ENCODE measurements at regions not wholly inside any gene's neighbourhood (a gene's known extent, or its start where the extent isn't known, plus 50 kb on each side); places are given as distances from the start of the nearest gene placed in this dataset.

- H3K9me3 ChIP-seq, result no peaks in the 10 kb centered on the region
- H3K4me1 ChIP-seq, result no peaks in the 10 kb centered on the region
- DNase-seq, result no peak
- TF ChIP-seq CTCF (IDR thresholded peaks at IDR 0.05; ENCODE audit: low read depth, low read length), result no peak
- no peak overlapping the region for H3K4me3 ChIP-seq (ENCODE audit: low read depth, low read length)
- no peaks in the 10 kb centered on the region for H3K27me3 ChIP-seq
- no peaks in the 10 kb centered on the region for H3K36me3 ChIP-seq
Observed at GRCh38 chr2:53021292-53021691, 746.3 kb upstream of the CHAC2 start.

- DNase-seq, result no peak
- Histone ChIP-seq H3K36me3 (no peaks in the 10 kb centered on the region), H3K4me3 (ENCODE audit: low read depth, low read length) (no peak overlapping the region), H3K4me1 (no peaks in the 10 kb centered on the region), H3K27me3 (no peaks in the 10 kb centered on the region), H3K9me3 (no peaks in the 10 kb centered on the region)
- TF ChIP-seq CTCF (IDR thresholded peaks at IDR 0.05; ENCODE audit: low read depth, low read length), result peak; percentile 37
Observed at GRCh38 chr2:53018825-53019425, 748.7 kb upstream of the CHAC2 start.

- no peak for DNase-seq
- no peaks in the 10 kb centered on the region for H3K36me3 ChIP-seq
- TF ChIP-seq CTCF (IDR thresholded peaks at IDR 0.05; ENCODE audit: low read depth, low read length), result no peak
- no peaks in the 10 kb centered on the region for H3K27me3 ChIP-seq
- H3K4me3 ChIP-seq (ENCODE audit: low read depth, low read length), result no peak overlapping the region
- H3K4me1 ChIP-seq, result no peaks in the 10 kb centered on the region
- no peaks in the 10 kb centered on the region for H3K9me3 ChIP-seq
Observed at GRCh38 chr2:53006980-53007379, 760.6 kb upstream of the CHAC2 start.

GRCh38 chr2:53004413-53004812, 763.2 kb upstream of the CHAC2 start:
- Histone ChIP-seq H3K4me1 (no peaks in the 10 kb centered on the region), H3K9me3 (no peaks in the 10 kb centered on the region), H3K36me3 (no peaks in the 10 kb centered on the region), H3K27me3 (no peaks in the 10 kb centered on the region), H3K4me3 (ENCODE audit: low read depth, low read length) (no peak overlapping the region)
- no peak for DNase-seq
- no peak for TF ChIP-seq CTCF (IDR thresholded peaks at IDR 0.05; ENCODE audit: low read depth, low read length)

GRCh38 chr2:52995424-52995823, 772.2 kb upstream of the CHAC2 start:
- H3K4me3 ChIP-seq (ENCODE audit: low read depth, low read length), result no peak overlapping the region
- no peaks in the 10 kb centered on the region for H3K36me3 ChIP-seq
- no peak for TF ChIP-seq CTCF (IDR thresholded peaks at IDR 0.05; ENCODE audit: low read depth, low read length)
- no peaks in the 10 kb centered on the region for H3K4me1 ChIP-seq
- H3K9me3 ChIP-seq, result no peaks in the 10 kb centered on the region
- H3K27me3 ChIP-seq, result no peaks in the 10 kb centered on the region
- no peak for DNase-seq

- no peaks in the 10 kb centered on the region for H3K27me3 ChIP-seq
- H3K36me3 ChIP-seq, result no peaks in the 10 kb centered on the region
- DNase-seq, result peak; percentile 4
- no peak overlapping the region for H3K4me3 ChIP-seq (ENCODE audit: low read depth, low read length)
- peak; percentile 62 for TF ChIP-seq CTCF (IDR thresholded peaks at IDR 0.05; ENCODE audit: low read depth, low read length)
- no peaks in the 10 kb centered on the region for H3K4me1 ChIP-seq
- H3K9me3 ChIP-seq, result no peaks in the 10 kb centered on the region
Observed at GRCh38 chr2:52976143-52976949, 791.3 kb upstream of the CHAC2 start.

Measured in BE2C (cell line).